RWPE1 (cell line): ENCODE measurements at regions not wholly inside any gene's neighbourhood (a gene's known extent, or its start where the extent isn't known, plus 50 kb on each side); places are given as distances from the start of the nearest gene placed in this dataset.
"Not testable (repeated sequence)": the region's sequence is repeated elsewhere in the genome, so short reads cannot be mapped to it uniquely, and the experiment has no call there.

ENCODE experiments used
- CTCF ChIA-PET: fragments of 350-600 bp; sonication (Branson Sonifier 250); formaldehyde crosslinking; extraction: SDS; loops from one replicate; lab custom pipeline; 2021; lab: Yijun Ruan, JAX
- POLR2A ChIA-PET: fragments of 400-600 bp; formaldehyde crosslinking; extraction: SDS; loops from one replicate; lab custom pipeline; 2020; ENCODE audit warnings: antibody characterized with exemption; ENCODE audit not compliant: low non-redundant PET; lab: Yijun Ruan, JAX
- DNase-seq: peaks from one replicate; pipeline ENCODE4 v3.0.0; 2012; ENCODE audit warnings: low spot score
- H3K27ac ChIP-seq: fragments of 450-650 bp; 2 replicates; pipeline ENCODE4 v1.5.1; 2017
- TF ChIP-seq, protein P1 (sequence below): fragments of 450-650 bp; conservative IDR thresholded peaks from 2 replicates; pipeline ENCODE4 v1.5.1; 2017; ENCODE audit warnings: low read depth, mild to moderate bottlenecking

DNA sequence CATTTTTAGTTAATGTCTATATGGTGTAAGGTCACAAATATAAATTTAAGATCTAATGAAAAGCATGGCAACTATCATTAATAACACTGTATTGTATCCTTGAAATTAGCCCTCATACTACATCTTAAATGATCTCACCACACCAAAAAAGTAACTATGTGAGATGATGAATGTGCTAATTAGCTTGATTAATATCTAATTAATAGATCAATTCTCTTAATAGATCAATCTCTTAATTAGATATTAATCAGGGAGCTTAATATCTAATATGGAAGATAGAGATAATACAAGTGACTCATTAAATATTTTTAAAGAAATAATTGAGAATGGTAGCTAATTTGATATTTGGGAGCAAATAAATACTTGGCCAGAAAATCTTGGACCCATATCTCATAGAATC is 178.5 kb upstream of the FAT3 start:
- no peak overlapping the region for H3K27ac ChIP-seq
- TF ChIP-seq, protein P1, sequence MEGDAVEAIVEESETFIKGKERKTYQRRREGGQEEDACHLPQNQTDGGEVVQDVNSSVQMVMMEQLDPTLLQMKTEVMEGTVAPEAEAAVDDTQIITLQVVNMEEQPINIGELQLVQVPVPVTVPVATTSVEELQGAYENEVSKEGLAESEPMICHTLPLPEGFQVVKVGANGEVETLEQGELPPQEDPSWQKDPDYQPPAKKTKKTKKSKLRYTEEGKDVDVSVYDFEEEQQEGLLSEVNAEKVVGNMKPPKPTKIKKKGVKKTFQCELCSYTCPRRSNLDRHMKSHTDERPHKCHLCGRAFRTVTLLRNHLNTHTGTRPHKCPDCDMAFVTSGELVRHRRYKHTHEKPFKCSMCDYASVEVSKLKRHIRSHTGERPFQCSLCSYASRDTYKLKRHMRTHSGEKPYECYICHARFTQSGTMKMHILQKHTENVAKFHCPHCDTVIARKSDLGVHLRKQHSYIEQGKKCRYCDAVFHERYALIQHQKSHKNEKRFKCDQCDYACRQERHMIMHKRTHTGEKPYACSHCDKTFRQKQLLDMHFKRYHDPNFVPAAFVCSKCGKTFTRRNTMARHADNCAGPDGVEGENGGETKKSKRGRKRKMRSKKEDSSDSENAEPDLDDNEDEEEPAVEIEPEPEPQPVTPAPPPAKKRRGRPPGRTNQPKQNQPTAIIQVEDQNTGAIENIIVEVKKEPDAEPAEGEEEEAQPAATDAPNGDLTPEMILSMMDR, result no peak
- no peak for DNase-seq
- POLR2A ChIA-PET, result no interaction called here
- CTCF ChIA-PET, result interaction anchor here (0.6 kb wide), 1 partner anchor 63 kb away, joined by 3 read pairs; no protein-coding TSS in a partner anchor

DNA sequence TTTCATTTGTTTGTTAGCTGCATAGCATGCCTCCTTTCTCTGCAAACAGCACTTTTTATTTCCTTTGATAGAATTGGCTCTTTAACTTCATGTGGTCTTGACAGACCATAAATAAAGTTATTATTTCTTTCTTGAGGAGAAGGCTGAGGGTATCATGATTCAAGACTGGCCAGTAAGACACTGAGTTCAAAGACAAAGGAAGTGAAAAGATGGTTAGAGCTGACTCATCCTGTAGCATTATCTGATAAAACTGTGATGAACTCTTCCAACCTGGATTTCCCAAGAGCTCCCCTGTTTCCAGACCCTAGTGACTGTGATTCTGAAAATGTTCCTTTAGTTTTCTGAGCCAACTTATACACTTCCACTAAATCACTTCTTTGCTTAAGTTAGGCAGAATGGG is 179.3 kb upstream of the FAT3 start:
- CTCF ChIA-PET, result no interaction called here
- TF ChIP-seq, protein P1, result no peak
- no peak for DNase-seq

DNA sequence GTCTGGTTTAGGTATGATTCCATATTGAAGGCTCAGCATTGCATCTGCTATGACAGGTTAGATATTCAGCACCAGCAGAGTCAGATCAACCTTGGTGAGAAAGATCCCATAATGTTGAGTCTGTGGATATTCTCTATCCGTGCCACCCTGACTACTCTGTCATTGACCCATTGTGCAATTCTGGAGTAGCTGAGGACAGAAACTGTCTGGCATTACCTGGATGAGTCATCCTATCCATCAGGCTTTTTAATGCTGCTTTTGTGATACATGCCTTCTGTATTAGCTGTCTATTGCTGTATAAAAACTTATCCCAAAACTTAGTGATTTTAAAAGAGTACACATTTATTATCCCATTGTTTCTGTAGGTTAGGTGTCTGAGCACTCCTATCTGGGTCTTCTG is 189.1 kb upstream of the FAT3 start:
- TF ChIP-seq, protein P1, result no peak
- no peak overlapping the region for H3K27ac ChIP-seq
- ChIA-PET CTCF (interaction anchor here (0.8 kb wide), 1 partner anchor 43 kb away, joined by 4 read pairs; no protein-coding TSS in a partner anchor), POLR2A (no interaction called here)
- DNase-seq, result peak; percentile 59

More for the DNA sequence above, 179.3 kb upstream of the FAT3 start:
- POLR2A ChIA-PET, result no interaction called here
- H3K27ac ChIP-seq, result no peak overlapping the region

DNA sequence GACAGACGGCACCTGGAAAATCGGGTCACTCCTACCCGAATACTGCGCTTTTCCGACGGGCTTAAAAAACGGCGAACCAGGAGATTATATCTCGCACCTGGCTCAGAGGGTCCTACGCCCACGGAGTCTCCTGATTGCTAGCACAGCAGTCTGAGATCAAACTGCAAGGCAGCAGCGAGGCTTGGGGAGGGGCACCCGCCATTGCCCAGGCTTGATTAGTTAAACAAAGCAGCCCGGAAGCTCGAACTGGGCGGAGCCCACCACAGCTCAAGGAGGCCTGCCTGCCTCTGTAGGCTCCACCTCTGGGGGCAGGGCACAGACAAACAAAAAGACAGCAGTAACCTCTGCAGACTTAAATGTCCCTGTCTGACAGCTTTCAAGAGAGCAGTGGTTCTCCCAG is 197.5 kb upstream of the FAT3 start:
- H3K27ac ChIP-seq, DNase-seq, POLR2A ChIA-PET, CTCF ChIA-PET: not testable (repeated sequence)

DNA sequence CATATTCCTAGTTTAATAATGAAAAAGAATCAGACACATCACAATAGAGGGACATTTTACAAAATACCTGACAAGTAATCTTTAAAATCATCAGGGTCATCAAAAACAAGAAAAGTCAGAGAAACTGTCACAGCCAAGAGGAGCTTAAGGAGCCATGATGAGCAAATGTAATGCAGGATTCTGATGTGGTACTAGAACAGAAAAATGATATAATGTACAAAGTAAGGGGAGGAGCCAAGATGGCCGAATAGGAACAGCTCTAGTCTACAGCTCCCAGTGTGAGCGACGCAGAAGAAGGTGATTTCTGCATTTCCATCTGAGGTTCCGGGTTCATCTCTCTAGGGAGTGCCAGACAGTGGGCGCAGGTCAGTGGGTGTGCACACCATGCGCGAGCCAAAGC is 198.0 kb upstream of the FAT3 start:
- no peak overlapping the region for H3K27ac ChIP-seq
- TF ChIP-seq, protein P1, result no peak
- CTCF ChIA-PET, result interaction anchor here (0.6 kb wide), 1 partner anchor 860 kb away, joined by 3 read pairs; no protein-coding TSS in a partner anchor
- no peak for DNase-seq
- POLR2A ChIA-PET, result no interaction called here

DNA sequence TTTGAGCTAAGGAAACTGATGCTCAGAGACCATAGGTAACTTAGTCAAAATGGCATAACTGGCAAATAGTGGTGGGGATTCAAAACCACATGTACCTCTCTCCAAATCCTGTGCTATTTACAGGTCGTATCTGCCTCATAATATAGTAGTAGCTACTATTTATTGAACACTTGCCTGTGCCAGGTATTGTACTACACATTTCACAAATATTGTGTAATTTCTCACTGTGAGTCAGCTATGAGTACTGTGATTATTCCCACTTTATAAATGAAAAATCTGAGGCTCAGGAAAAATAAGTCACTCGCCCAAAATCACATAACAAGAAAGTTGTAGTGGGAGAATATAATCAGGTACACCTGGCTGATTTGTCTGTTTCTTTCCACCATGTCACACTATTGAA is 199.8 kb upstream of the FAT3 start:
- H3K27ac ChIP-seq, result no peak overlapping the region
- CTCF ChIA-PET, result no interaction called here
- POLR2A ChIA-PET, result no interaction called here

DNA sequence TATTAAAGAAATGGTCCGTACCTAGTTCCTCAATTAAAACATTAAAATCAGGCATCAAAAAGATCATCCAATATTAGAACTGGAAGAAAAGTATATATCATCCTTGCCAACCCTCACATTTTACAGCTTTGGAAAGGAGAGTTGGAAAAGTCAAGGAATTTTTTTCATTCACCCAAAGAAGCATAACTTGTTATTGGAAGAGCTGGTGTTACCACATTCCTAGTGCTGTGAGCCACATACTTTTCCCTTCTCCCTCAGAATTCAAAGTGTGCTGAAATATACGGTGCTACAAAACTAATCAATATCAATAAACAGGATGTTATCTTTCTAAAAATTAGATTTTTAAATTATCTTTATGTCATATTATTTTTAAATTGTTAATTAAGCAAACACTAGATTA is 202.1 kb upstream of the FAT3 start:
- POLR2A ChIA-PET, result no interaction called here
- no peak overlapping the region for H3K27ac ChIP-seq
- DNase-seq, result no peak
- TF ChIP-seq, protein P1, result no peak
- CTCF ChIA-PET, result no interaction called here

More for the DNA sequence above, 199.8 kb upstream of the FAT3 start:
- TF ChIP-seq, protein P1, result no peak
- no peak for DNase-seq
